ENCODE measurements at regions not wholly inside any gene's neighbourhood (a gene's known extent, or its start where the extent isn't known, plus 50 kb on each side); places are given as distances from the start of the nearest gene placed in this dataset.

GRCh38 chr20:24098886-24099285 lies 110.3 kb upstream of the GGTLC1 start:
- ATAC-seq = no peak
- CTCF ChIA-PET (ENCODE audit: low intra/inter-chr PET ratio) = no interaction called here

More at GRCh38 chr20:24098886-24099285, 110.3 kb upstream of the GGTLC1 start:
- Histone ChIP-seq H3K9me3 (replicated peaks; ENCODE audit: control insufficient read depth, insufficient read depth, low read depth, low read length) (no peaks in the 10 kb centered on the region), H3K79me2 (ENCODE audit: control insufficient read depth, insufficient read depth, low read length) (no peaks in the 10 kb centered on the region), H3K27me3 (ENCODE audit: control insufficient read depth in 2 of 2, insufficient read depth in 2 of 2, low read length in 2 of 2) (no peaks in the 10 kb centered on the region), H3K4me3 (no peak overlapping the region), H3K27ac (ENCODE audit: extremely low read depth, low read depth, low read length) (no peak overlapping the region), H3K9ac (ENCODE audit: insufficient read depth in 1 of 2, low read depth in 2 of 2, low read length in 2 of 2) (no peak overlapping the region), H3K36me3 (ENCODE audit: control insufficient read depth, insufficient read depth, low read length) (no peaks in the 10 kb centered on the region), H2AFZ (ENCODE audit: low read depth, low read length) (no peak overlapping the region), H3K4me2 (ENCODE audit: insufficient read depth, low read length) (no peak overlapping the region), H3K9me1 (ENCODE audit: control insufficient read depth, insufficient read depth, low read length) (no peaks in the 10 kb centered on the region), H4K20me1 (replicated peaks; ENCODE audit: control insufficient read depth, insufficient read depth, low read length) (no peaks in the 10 kb centered on the region), H3K4me1 (replicated peaks in 1 of 2; ENCODE audit: control insufficient read depth in 2 of 2, insufficient read depth in 2 of 2, low read length in 2 of 2) (no peaks in the 10 kb centered on the region)
- POLR2A ChIA-PET = no interaction called here
- intact Hi-C loops (cut with micrococcal nuclease) (no loop called here), in situ Hi-C loops (cut with MboI) (no loop called here)
- 0% methylated on average over 1 of the region's 3 CpGs for WGBS (ENCODE audit: insufficient coverage, low coverage, missing lambda C conversion rate)
- TF ChIP-seq ZNF639 (CRISPR knock-in tag; conservative IDR thresholded peaks at IDR 0.05 in 1 of 2, IDR thresholded peaks at IDR 0.05 in 1 of 2) (no peak), KDM1A (IDR thresholded peaks at IDR 0.05) (no peak), HNRNPLL (IDR thresholded peaks at IDR 0.05; ENCODE audit: low read depth, low read length, poor library complexity, severe bottlenecking) (no peak), NCOA1 (IDR thresholded peaks at IDR 0.05; ENCODE audit: low read depth) (no peak), IFI16 (CRISPR knock-in tag; IDR thresholded peaks at IDR 0.05) (no peak)
- no TSS peak for BruUV-seq (replicated peaks)
- FAIRE-seq (no peak), DNase-seq (ENCODE audit: extremely low read depth in 1 of 4, low spot score in 3 of 4) (no peak)

All from K562 (cell line).